Testis (tissue), 2 donors: ENCODE measurements at regions not wholly inside any gene's neighbourhood (a gene's known extent, or its start where the extent isn't known, plus 50 kb on each side); places are given as distances from the start of the nearest gene placed in this dataset.
"Not testable (repeated sequence)": the region's sequence is repeated elsewhere in the genome, so short reads cannot be mapped to it uniquely, and the experiment has no call there.

Experiments used
- DNase-seq: peaks from one replicate; pipeline ENCODE4 v3.0.0-alpha.2; 2019
- H3K27ac ChIP-seq, 2 donors: fragments of 200-600 bp; sonication (generic); one replicate each; pipeline ENCODE4 v1.5.1; 2019
- H3K27me3 ChIP-seq: fragments of 200-600 bp; sonication (generic); one replicate; pipeline ENCODE4 v1.5.1; 2019
- H3K36me3 ChIP-seq: fragments of 200-600 bp; sonication (generic); one replicate; pipeline ENCODE4 v1.5.1; 2017; ENCODE audit warnings: low read depth; ENCODE audit errors: missing control alignments
- H3K4me1 ChIP-seq: fragments of 200-600 bp; sonication (generic); one replicate; pipeline ENCODE4 v1.5.1; 2019
- H3K4me3 ChIP-seq, 2 donors: fragments of 200-600 bp; sonication (generic); one replicate each; pipeline ENCODE4 v1.5.1; 2017 to 2019
- H3K9me3 ChIP-seq: fragments of 200-600 bp; sonication (generic); one replicate; pipeline ENCODE4 v1.5.1; 2017
- CTCF ChIP-seq, 3 experiments: fragments of 450-650 bp in 2 of 3; fragments of 200-600 bp in 1 of 3; sonication (generic) in 1 of 3; IDR thresholded peaks; one replicate each; pipeline ENCODE4 v1.5.1; 2016 to 2019; ENCODE audit warnings: antibody characterized with exemption in 3 of 3, mild to moderate bottlenecking in 2 of 3, moderate library complexity in 1 of 3
- POLR2A ChIP-seq: fragments of 450-650 bp; IDR thresholded peaks from one replicate; pipeline ENCODE4 v1.6.1; 2017; ENCODE audit warnings: antibody characterized with exemption, mild to moderate bottlenecking, moderate library complexity
- WGBS, 2 donors: methylation state at CpG; one replicate each; pipeline ENCODE4 v1.1.5; 2018; 5-methylcytosine and 5-hydroxymethylcytosine counted together
- intact Hi-C: fragments of 100-400 bp; cut with DNase I; formaldehyde crosslinking; loops from one replicate; pipeline ENCODE4 v1.15.1; 2023; ENCODE audit warnings: low total_unique reads

- DNase-seq, result no peak
- Histone ChIP-seq H3K9me3 (no peaks in the 10 kb centered on the region), H3K4me3 (no peak overlapping the region), H3K27ac (no peak overlapping the region), H3K4me1 (no peaks in the 10 kb centered on the region), H3K27me3 (no peaks in the 10 kb centered on the region), H3K36me3 (no peaks in the 10 kb centered on the region)
- TF ChIP-seq CTCF (IDR thresholded peaks at IDR 0.05) (no peak), POLR2A (no peak)
- 66 to 78% methylated on average over 21 of the region's 21 CpGs for WGBS, 2 donors
- intact Hi-C loops, result no loop called here
Measured at GRCh38 chr3:75506603-75507002, 157.5 kb upstream of the FRG2C start.

- H3K27ac ChIP-seq, H3K4me3 ChIP-seq, intact Hi-C loops, DNase-seq, H3K27me3 ChIP-seq, H3K36me3 ChIP-seq, H3K4me1 ChIP-seq, H3K9me3 ChIP-seq: not testable (repeated sequence)
- WGBS, 2 donors, result 66 to 94% methylated on average over 2 of the region's 2 CpGs
Measured at GRCh38 chr3:75507956-75508355, 156.2 kb upstream of the FRG2C start.

GRCh38 chr3:75527657-75528056 lies 136.5 kb upstream of the FRG2C start:
- H3K9me3 ChIP-seq, intact Hi-C loops, H3K4me1 ChIP-seq, DNase-seq, H3K4me3 ChIP-seq, H3K27me3 ChIP-seq, H3K27ac ChIP-seq, H3K36me3 ChIP-seq: not testable (repeated sequence)

GRCh38 chr3:75552095-75552494 lies 112.0 kb upstream of the FRG2C start:
- DNase-seq, result peak; percentile 14
- H3K27ac ChIP-seq, H3K36me3 ChIP-seq, H3K4me1 ChIP-seq, H3K9me3 ChIP-seq, intact Hi-C loops, H3K4me3 ChIP-seq, H3K27me3 ChIP-seq: not testable (repeated sequence)
- 39 to 43% methylated on average over 11 of the region's 11 CpGs for WGBS, 2 donors
- TF ChIP-seq CTCF (IDR thresholded peaks at IDR 0.05), result peak in 1 of 3 experiments; percentile 67

- 76% methylated on average over 3 of the region's 3 CpGs for WGBS, 2 donors
- intact Hi-C loops, result not testable (repeated sequence)
Measured at GRCh38 chr3:75564427-75564826, 99.7 kb upstream of the FRG2C start.

GRCh38 chr3:75572303-75572702 lies 91.8 kb upstream of the FRG2C start:
- DNase-seq, H3K9me3 ChIP-seq, intact Hi-C loops, H3K27me3 ChIP-seq, H3K27ac ChIP-seq, H3K4me1 ChIP-seq, H3K4me3 ChIP-seq, H3K36me3 ChIP-seq: not testable (repeated sequence)
- WGBS, 2 donors, result 58 to 66% methylated on average over 5 to 7 of the region's 7 CpGs

More at GRCh38 chr3:75564427-75564826, 99.7 kb upstream of the FRG2C start:
- H3K4me1 ChIP-seq, H3K27ac ChIP-seq, H3K27me3 ChIP-seq, H3K36me3 ChIP-seq, DNase-seq, H3K4me3 ChIP-seq, H3K9me3 ChIP-seq: not testable (repeated sequence)

- intact Hi-C loops, H3K36me3 ChIP-seq, H3K27me3 ChIP-seq, DNase-seq, H3K9me3 ChIP-seq, H3K4me3 ChIP-seq, H3K27ac ChIP-seq, H3K4me1 ChIP-seq: not testable (repeated sequence)
- 45 to 53% methylated on average over 9 to 10 of the region's 10 CpGs for WGBS, 2 donors
Measured at GRCh38 chr3:75579091-75579490, 85.0 kb upstream of the FRG2C start.

GRCh38 chr3:75579536-75579935 lies 84.6 kb upstream of the FRG2C start:
- H3K27ac ChIP-seq, intact Hi-C loops: not testable (repeated sequence)

More at GRCh38 chr3:75579536-75579935, 84.6 kb upstream of the FRG2C start:
- H3K36me3 ChIP-seq, H3K27me3 ChIP-seq, DNase-seq, H3K9me3 ChIP-seq, H3K4me1 ChIP-seq: not testable (repeated sequence)
- peak overlapping the region; percentile 36 to 58 for H3K4me3 ChIP-seq
- WGBS, 2 donors, result 3% methylated on average over 27 of the region's 27 CpGs; no CpG with 5 or more reads in 1 of the 2 donors
